SK-N-SH treated with all-trans-retinoic acid at 6 μM for 48 hours (cell line): ENCODE measurements at regions not wholly inside any gene's neighbourhood (a gene's known extent, or its start where the extent isn't known, plus 50 kb on each side); places are given as distances from the start of the nearest gene placed in this dataset.

Experiments used
- ARNTL ChIP-seq: fragments of 450-650 bp; formaldehyde crosslinking; IDR thresholded peaks from 2 replicates; pipeline ENCODE4 v1.5.0; 2020; ENCODE audit warnings: low read depth, mild to moderate bottlenecking, moderate library complexity, borderline replicate concordance
- BACH2 ChIP-seq: fragments of 250-450 bp; sonication (Bioruptor Pico); IDR thresholded peaks from 2 replicates; pipeline ENCODE4 v1.9.0; 2021; ENCODE audit warnings: mild to moderate bottlenecking, borderline replicate concordance
- CREB5 ChIP-seq: fragments of 250-450 bp; sonication (Bioruptor Pico); IDR thresholded peaks from 2 replicates; pipeline ENCODE4 v1.5.1; 2020; ENCODE audit warnings: low read depth, mild to moderate bottlenecking, moderate library complexity
- CSRNP3 ChIP-seq: fragments of 250-450 bp; sonication (Bioruptor Pico); IDR thresholded peaks from 2 replicates; pipeline ENCODE4 v1.5.1; 2021; ENCODE audit warnings: mild to moderate bottlenecking, moderate library complexity
- ESRRG ChIP-seq: fragments of 250-450 bp; sonication (Bioruptor Pico); IDR thresholded peaks from 2 replicates; pipeline ENCODE4 v1.6.1; 2021; ENCODE audit warnings: mild to moderate bottlenecking
- GLIS3 ChIP-seq: fragments of 250-450 bp; sonication (Bioruptor Pico); IDR thresholded peaks from 2 replicates; pipeline ENCODE4 v1.5.0; 2020; ENCODE audit warnings: mild to moderate bottlenecking, moderate library complexity
- PATZ1 ChIP-seq: fragments of 250-450 bp; sonication (Bioruptor Pico); IDR thresholded peaks from 2 replicates; pipeline ENCODE4 v1.8.0; 2020; ENCODE audit warnings: mild to moderate bottlenecking, moderate library complexity, borderline replicate concordance
- PPARA ChIP-seq: fragments of 250-450 bp; sonication (Bioruptor Pico); IDR thresholded peaks from 2 replicates; pipeline ENCODE4 v1.5.0; 2020; ENCODE audit warnings: mild to moderate bottlenecking, borderline replicate concordance
- RARB ChIP-seq: fragments of 250-450 bp; sonication (Bioruptor Pico); IDR thresholded peaks from 2 replicates; pipeline ENCODE4 v1.8.0; 2021; ENCODE audit warnings: mild to moderate bottlenecking, moderate library complexity
- SNAI2 ChIP-seq: fragments of 250-450 bp; sonication (Bioruptor Pico); IDR thresholded peaks from 2 replicates; pipeline ENCODE4 v1.5.0; 2020; ENCODE audit warnings: mild to moderate bottlenecking, moderate library complexity
- TOX ChIP-seq: fragments of 250-450 bp; sonication (Bioruptor Pico); IDR thresholded peaks from 2 replicates; pipeline ENCODE4 v1.8.0; 2021; ENCODE audit warnings: mild to moderate bottlenecking, moderate library complexity, borderline replicate concordance
- ZFP3 ChIP-seq: fragments of 250-450 bp; sonication (Bioruptor Pico); IDR thresholded peaks from 2 replicates; pipeline ENCODE4 v1.5.0; 2020; ENCODE audit warnings: mild to moderate bottlenecking, moderate library complexity
- ZNF565 ChIP-seq: fragments of 450-650 bp; formaldehyde crosslinking; conservative IDR thresholded peaks from 2 replicates; pipeline ENCODE4 v1.5.0; 2020; ENCODE audit warnings: low read depth, mild to moderate bottlenecking, moderate library complexity
- ZNF70 ChIP-seq: fragments of 450-650 bp; formaldehyde crosslinking; IDR thresholded peaks from 2 replicates; pipeline ENCODE4 v1.5.0; 2020; ENCODE audit warnings: mild to moderate bottlenecking, moderate library complexity

GRCh38 chr11:34566736-34567135 is 53.1 kb upstream of the ELF5 start:
- TF ChIP-seq RARB (CRISPR knock-in tag) (no peak), ARNTL (CRISPR knock-in tag) (no peak), PATZ1 (CRISPR knock-in tag) (no peak), CREB5 (CRISPR knock-in tag) (no peak), ESRRG (CRISPR knock-in tag) (no peak), BACH2 (CRISPR knock-in tag) (no peak), CSRNP3 (CRISPR knock-in tag) (no peak), ZNF70 (CRISPR knock-in tag) (no peak), GLIS3 (no peak), TOX (CRISPR knock-in tag) (no peak), SNAI2 (CRISPR knock-in tag) (no peak), ZFP3 (CRISPR knock-in tag) (no peak), PPARA (CRISPR knock-in tag) (no peak), ZNF565 (CRISPR knock-in tag) (no peak)
